ENCODE measurements at regions not wholly inside any gene's neighbourhood (a gene's known extent, or its start where the extent isn't known, plus 50 kb on each side); places are given as distances from the start of the nearest gene placed in this dataset.

- peak; percentile 30 for DNase-seq (ENCODE audit: low read depth)
- H3K4me3 ChIP-seq (ENCODE audit: low read length): peak overlapping the region; percentile 12
- no peak for TF ChIP-seq CTCF (conservative IDR thresholded peaks at IDR 0.05; ENCODE audit: low read depth, low read length)
Measured at GRCh38 chr4:79526641-79527565, 118.9 kb upstream of the GK2 start.

- no peak for DNase-seq (ENCODE audit: low read depth)
- H3K4me3 ChIP-seq (ENCODE audit: low read length): no peak overlapping the region
- TF ChIP-seq CTCF (conservative IDR thresholded peaks at IDR 0.05; ENCODE audit: low read depth, low read length): no peak
Measured at GRCh38 chr4:79516114-79516513, 108.1 kb upstream of the GK2 start.

GRCh38 chr4:79514621-79515329 is 106.7 kb upstream of the GK2 start:
- no peak for DNase-seq (ENCODE audit: low read depth)
- no peak for TF ChIP-seq CTCF (conservative IDR thresholded peaks at IDR 0.05; ENCODE audit: low read depth, low read length)
- H3K4me3 ChIP-seq (ENCODE audit: low read length): no peak overlapping the region

- H3K4me3 ChIP-seq (ENCODE audit: low read length): no peak overlapping the region
- DNase-seq (ENCODE audit: low read depth): no peak
- no peak for TF ChIP-seq CTCF (conservative IDR thresholded peaks at IDR 0.05; ENCODE audit: low read depth, low read length)
Measured at GRCh38 chr4:79513576-79513975, 105.5 kb upstream of the GK2 start.

- no peak overlapping the region for H3K4me3 ChIP-seq (ENCODE audit: low read length)
- no peak for DNase-seq (ENCODE audit: low read depth)
- TF ChIP-seq CTCF (conservative IDR thresholded peaks at IDR 0.05; ENCODE audit: low read depth, low read length): no peak
Measured at GRCh38 chr4:79512363-79512762, 104.3 kb upstream of the GK2 start.

GRCh38 chr4:79502081-79502480 is 94.1 kb upstream of the GK2 start:
- H3K4me3 ChIP-seq (ENCODE audit: low read length): no peak overlapping the region
- no peak for DNase-seq (ENCODE audit: low read depth)
- no peak for TF ChIP-seq CTCF (conservative IDR thresholded peaks at IDR 0.05; ENCODE audit: low read depth, low read length)

Data from retinal pigment epithelial cell (primary cell).